ENCODE measurements at regions not wholly inside any gene's neighbourhood (a gene's known extent, or its start where the extent isn't known, plus 50 kb on each side); places are given as distances from the start of the nearest gene placed in this dataset.

DNA sequence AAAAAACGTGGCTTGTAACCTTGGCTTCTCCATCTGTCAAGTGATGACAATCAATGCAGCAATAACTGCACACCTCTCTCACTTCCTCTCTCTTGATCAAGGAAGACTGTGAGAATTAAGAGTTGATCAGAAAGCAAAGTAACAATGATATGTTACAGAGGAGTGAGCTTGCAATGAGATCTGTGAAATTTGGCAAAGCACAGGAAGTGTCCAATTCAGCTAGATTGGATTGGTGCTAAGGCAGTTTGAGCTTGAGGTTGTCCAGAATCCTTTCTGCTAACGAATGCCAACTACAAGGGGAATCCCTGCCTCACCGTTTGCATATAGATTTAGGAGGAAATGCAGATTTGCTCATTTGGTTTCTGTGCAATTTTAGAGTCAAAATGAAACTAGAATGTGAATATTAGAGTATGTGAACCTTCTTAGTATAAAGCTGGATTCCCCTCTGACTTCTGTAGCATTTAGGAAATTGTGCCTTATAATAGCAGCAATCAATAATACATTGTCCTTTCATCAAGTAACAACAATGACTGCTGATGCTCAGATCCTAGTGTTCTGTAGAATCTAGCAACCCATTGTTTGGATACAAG is 346.4 kb downstream of the PTTG2 start:
- Histone ChIP-seq H3K4me1 (ENCODE audit: control insufficient read depth, insufficient read depth, low read length) (no peaks in the 10 kb centered on the region), H3K9ac (ENCODE audit: extremely low read depth, low read length, poor library complexity, severe bottlenecking) (no peak overlapping the region), H3K27ac (ENCODE audit: low read depth, low read length) (no peak overlapping the region), H3K36me3 (ENCODE audit: control insufficient read depth, insufficient read depth, low read length) (no peaks in the 10 kb centered on the region), H3K4me3 (ENCODE audit: low read length) (no peak overlapping the region), H3K27me3 (ENCODE audit: control insufficient read depth, insufficient read depth, low read length, poor library complexity, severe bottlenecking) (no peaks in the 10 kb centered on the region), H3K9me3 (ENCODE audit: control insufficient read depth, low read length) (no peaks in the 10 kb centered on the region)
- TF ChIP-seq, protein P1, sequence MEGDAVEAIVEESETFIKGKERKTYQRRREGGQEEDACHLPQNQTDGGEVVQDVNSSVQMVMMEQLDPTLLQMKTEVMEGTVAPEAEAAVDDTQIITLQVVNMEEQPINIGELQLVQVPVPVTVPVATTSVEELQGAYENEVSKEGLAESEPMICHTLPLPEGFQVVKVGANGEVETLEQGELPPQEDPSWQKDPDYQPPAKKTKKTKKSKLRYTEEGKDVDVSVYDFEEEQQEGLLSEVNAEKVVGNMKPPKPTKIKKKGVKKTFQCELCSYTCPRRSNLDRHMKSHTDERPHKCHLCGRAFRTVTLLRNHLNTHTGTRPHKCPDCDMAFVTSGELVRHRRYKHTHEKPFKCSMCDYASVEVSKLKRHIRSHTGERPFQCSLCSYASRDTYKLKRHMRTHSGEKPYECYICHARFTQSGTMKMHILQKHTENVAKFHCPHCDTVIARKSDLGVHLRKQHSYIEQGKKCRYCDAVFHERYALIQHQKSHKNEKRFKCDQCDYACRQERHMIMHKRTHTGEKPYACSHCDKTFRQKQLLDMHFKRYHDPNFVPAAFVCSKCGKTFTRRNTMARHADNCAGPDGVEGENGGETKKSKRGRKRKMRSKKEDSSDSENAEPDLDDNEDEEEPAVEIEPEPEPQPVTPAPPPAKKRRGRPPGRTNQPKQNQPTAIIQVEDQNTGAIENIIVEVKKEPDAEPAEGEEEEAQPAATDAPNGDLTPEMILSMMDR (conservative IDR thresholded peaks at IDR 0.05) = no peak
- no peaks in the 10 kb centered on the region for H3K4me1 Mint-ChIP-seq
- no peak for DNase-seq
- no peaks in the 10 kb centered on the region for H3K36me3 Mint-ChIP-seq (ENCODE audit: low read depth)
- H3K27me3 Mint-ChIP-seq (ENCODE audit: insufficient read depth) = no peaks in the 10 kb centered on the region
- WGBS, 2 experiments (ENCODE audit: insufficient coverage in 1 of 2, insufficient read length in 1 of 2) = 83 to 87% methylated on average over 2 to 3 of the region's 3 CpGs
- no peak overlapping the region for H3K4me3 Mint-ChIP-seq
- no peaks in the 10 kb centered on the region for H3K9me3 Mint-ChIP-seq
- no peak overlapping the region for H3K27ac Mint-ChIP-seq

DNA sequence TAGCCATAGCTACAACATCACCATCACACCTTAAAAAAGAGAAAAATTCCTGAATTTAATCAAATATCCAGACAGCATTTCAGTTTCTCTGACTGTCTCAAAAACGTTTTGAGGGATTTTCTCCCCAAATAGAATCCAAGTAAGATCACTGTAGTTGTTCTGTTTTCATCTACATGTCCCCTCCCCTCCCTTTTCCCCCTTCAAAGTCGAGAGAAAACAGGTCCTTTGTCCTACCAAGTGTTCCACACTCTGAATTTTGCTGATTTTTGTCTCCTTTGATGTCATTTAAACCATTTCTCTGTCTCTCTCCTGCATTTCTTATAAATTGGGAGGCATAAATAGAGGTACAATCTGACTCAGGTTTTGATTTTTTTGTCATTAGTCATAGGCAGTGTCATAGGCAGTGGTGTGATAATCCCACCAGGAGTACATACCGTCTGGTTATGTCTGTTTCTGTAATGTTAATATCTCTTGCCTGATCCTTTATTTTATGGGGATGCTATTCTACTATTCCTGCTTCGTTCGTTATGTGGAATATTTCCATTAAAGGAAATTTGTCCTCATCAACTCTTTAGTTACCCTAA is 348.6 kb downstream of the PTTG2 start:
- H3K9me3 ChIP-seq (ENCODE audit: control insufficient read depth, low read length) = peaks cover 3% of the 10 kb centered on the region
- H3K36me3 ChIP-seq (ENCODE audit: control insufficient read depth, insufficient read depth, low read length) = no peaks in the 10 kb centered on the region
- H3K9ac ChIP-seq (ENCODE audit: extremely low read depth, low read length, poor library complexity, severe bottlenecking) = no peak overlapping the region
- no peak for DNase-seq
- H3K36me3 Mint-ChIP-seq (ENCODE audit: low read depth) = no peaks in the 10 kb centered on the region
- H3K4me1 ChIP-seq (ENCODE audit: control insufficient read depth, insufficient read depth, low read length) = no peaks in the 10 kb centered on the region
- 43 to 55% methylated on average over 4 to 5 of the region's 5 CpGs for whole genome bisulfite sequencing, 2 experiments (ENCODE audit: insufficient coverage in 1 of 2, insufficient read length in 1 of 2)
- no peak overlapping the region for H3K27ac Mint-ChIP-seq
- H3K27ac ChIP-seq (ENCODE audit: low read depth, low read length) = no peak overlapping the region
- H3K27me3 Mint-ChIP-seq (ENCODE audit: insufficient read depth) = no peaks in the 10 kb centered on the region
- TF ChIP-seq, protein P1 (conservative IDR thresholded peaks at IDR 0.05) = no peak
- H3K4me3 Mint-ChIP-seq = no peak overlapping the region
- H3K4me1 Mint-ChIP-seq = no peaks in the 10 kb centered on the region
- no peaks in the 10 kb centered on the region for H3K27me3 ChIP-seq (ENCODE audit: control insufficient read depth, insufficient read depth, low read length, poor library complexity, severe bottlenecking)
- H3K9me3 Mint-ChIP-seq = no peaks in the 10 kb centered on the region
- no peak overlapping the region for H3K4me3 ChIP-seq (ENCODE audit: low read length)

DNA sequence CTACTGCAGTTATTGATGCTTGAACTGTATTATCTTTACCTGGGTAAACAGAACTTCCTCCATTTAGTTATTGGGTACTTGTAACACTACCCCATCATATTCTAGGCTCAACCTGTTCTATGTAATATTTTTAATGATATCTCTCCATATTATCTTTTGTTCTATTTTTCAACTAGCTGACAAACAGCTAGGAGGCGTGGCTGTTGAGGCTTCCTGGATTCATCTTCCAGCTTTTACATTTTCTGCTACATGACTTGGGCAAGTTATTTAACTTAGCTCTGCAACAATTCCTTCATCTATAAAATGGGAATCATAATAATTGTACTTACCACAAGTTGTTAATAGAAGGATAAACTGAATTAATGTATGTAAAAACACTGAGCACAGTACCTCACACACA is 349.3 kb downstream of the PTTG2 start:
- H3K27ac Mint-ChIP-seq = no peak overlapping the region
- no peaks in the 10 kb centered on the region for H3K4me1 ChIP-seq (ENCODE audit: control insufficient read depth, insufficient read depth, low read length)
- H3K4me3 ChIP-seq (ENCODE audit: low read length) = no peak overlapping the region
- TF ChIP-seq, protein P1 (conservative IDR thresholded peaks at IDR 0.05) = no peak
- no peak overlapping the region for H3K9ac ChIP-seq (ENCODE audit: extremely low read depth, low read length, poor library complexity, severe bottlenecking)
- H3K36me3 ChIP-seq (ENCODE audit: control insufficient read depth, insufficient read depth, low read length) = no peaks in the 10 kb centered on the region
- H3K9me3 Mint-ChIP-seq = no peaks in the 10 kb centered on the region
- peaks cover 3% of the 10 kb centered on the region for H3K9me3 ChIP-seq (ENCODE audit: control insufficient read depth, low read length)
- no peaks in the 10 kb centered on the region for H3K27me3 Mint-ChIP-seq (ENCODE audit: insufficient read depth)
- no peaks in the 10 kb centered on the region for H3K36me3 Mint-ChIP-seq (ENCODE audit: low read depth)
- H3K27me3 ChIP-seq (ENCODE audit: control insufficient read depth, insufficient read depth, low read length, poor library complexity, severe bottlenecking) = no peaks in the 10 kb centered on the region
- H3K4me1 Mint-ChIP-seq = no peaks in the 10 kb centered on the region
- no peak overlapping the region for H3K27ac ChIP-seq (ENCODE audit: low read depth, low read length)
- 93 to 100% methylated on average over 1 of the region's 1 CpG for WGBS, 2 experiments (ENCODE audit: insufficient coverage in 1 of 2, insufficient read length in 1 of 2)
- no peak for DNase-seq
- H3K4me3 Mint-ChIP-seq = no peak overlapping the region

All from endodermal cell (in vitro differentiated cells).